ENCODE measurements at regions not wholly inside any gene's neighbourhood (a gene's known extent, or its start where the extent isn't known, plus 50 kb on each side); places are given as distances from the start of the nearest gene placed in this dataset.

- TF ChIP-seq, protein P1, sequence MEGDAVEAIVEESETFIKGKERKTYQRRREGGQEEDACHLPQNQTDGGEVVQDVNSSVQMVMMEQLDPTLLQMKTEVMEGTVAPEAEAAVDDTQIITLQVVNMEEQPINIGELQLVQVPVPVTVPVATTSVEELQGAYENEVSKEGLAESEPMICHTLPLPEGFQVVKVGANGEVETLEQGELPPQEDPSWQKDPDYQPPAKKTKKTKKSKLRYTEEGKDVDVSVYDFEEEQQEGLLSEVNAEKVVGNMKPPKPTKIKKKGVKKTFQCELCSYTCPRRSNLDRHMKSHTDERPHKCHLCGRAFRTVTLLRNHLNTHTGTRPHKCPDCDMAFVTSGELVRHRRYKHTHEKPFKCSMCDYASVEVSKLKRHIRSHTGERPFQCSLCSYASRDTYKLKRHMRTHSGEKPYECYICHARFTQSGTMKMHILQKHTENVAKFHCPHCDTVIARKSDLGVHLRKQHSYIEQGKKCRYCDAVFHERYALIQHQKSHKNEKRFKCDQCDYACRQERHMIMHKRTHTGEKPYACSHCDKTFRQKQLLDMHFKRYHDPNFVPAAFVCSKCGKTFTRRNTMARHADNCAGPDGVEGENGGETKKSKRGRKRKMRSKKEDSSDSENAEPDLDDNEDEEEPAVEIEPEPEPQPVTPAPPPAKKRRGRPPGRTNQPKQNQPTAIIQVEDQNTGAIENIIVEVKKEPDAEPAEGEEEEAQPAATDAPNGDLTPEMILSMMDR (IDR thresholded peaks at IDR 0.05; ENCODE audit: low read length), result no peak
- TF ChIP-seq EZH2 (IDR thresholded peaks at IDR 0.05; ENCODE audit: borderline replicate concordance, low read length), result no peak
Observed at GRCh38 chr4:100790836-100791615, 273.2 kb upstream of the EMCN start.
